ENCODE measurements at regions not wholly inside any gene's neighbourhood (a gene's known extent, or its start where the extent isn't known, plus 50 kb on each side); places are given as distances from the start of the nearest gene placed in this dataset.

DNA sequence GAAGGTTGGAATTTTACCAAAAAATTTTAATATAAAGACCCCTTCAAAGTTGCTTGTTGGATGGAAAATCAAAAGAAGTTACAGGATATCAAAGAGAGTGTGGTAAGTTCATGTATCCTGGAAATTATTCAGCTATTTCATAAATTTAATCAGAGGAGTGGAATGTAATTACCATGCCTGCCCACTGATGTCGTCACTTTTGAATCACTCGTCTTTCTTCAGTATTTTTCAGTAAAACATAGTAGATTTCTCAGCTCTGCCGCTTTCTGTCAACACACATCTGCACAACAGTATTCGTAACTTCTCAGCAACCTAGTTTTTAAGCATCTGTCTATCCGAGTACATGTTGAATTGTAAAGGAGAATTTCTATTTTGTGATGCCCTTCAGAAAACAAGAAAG is 2163.0 kb upstream of the AGA start:
- WGBS, 2 donors (ENCODE audit: extremely low coverage in 2 of 2, insufficient read length in 2 of 2, insufficient replicate concordance in 1 of 2) = no CpG with 5 or more reads among the region's 5 CpGs
- H4K91ac ChIP-seq (ENCODE audit: low read depth, low read length, poor library complexity) = no peak overlapping the region

DNA sequence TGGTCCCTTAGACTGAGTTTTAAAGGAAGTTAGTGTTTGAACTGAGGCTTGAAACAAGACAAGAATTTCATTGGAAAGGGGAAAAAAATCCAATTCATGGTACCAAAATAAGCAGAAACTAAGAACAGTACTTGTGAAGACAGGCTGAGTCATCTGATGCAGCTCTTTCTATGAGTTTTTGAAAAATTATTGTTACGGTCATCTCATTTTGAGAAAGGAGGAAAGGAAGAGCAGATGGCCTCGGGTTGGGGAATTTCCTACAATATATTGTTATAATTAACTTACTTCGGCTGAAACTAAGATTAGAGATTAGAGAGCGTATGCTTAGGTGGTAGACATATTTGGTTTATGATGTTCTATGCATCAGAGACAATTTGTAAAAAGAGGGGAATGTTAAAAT is 2164.8 kb upstream of the AGA start:
- Histone ChIP-seq H3K9ac (ENCODE audit: low read depth, low read length, poor library complexity) (no peak overlapping the region), H3K79me1 (ENCODE audit: low read depth, low read length) (no peaks in the 10 kb centered on the region), H4K91ac (ENCODE audit: low read depth, low read length, poor library complexity) (no peak overlapping the region), H3K9me3 (replicated peaks in 1 of 2; ENCODE audit: control insufficient read depth in 2 of 2, insufficient read depth in 1 of 2, low read depth in 1 of 2, low read length in 2 of 2) (peaks cover 0 to 2% of the 10 kb centered on the region in 2 donors), H3K18ac (ENCODE audit: low read length) (no peak overlapping the region), H4K8ac (ENCODE audit: low read depth, low read length) (no peak overlapping the region), H3K14ac (ENCODE audit: low read length) (no peak overlapping the region), H2BK5ac (ENCODE audit: low read length) (no peak overlapping the region), H2AK5ac (ENCODE audit: low read depth, low read length) (no peak overlapping the region), H3K23ac (ENCODE audit: low read depth, low read length, poor library complexity) (no peak overlapping the region), H3K4me1 (ENCODE audit: control insufficient read depth in 2 of 2, insufficient read depth in 1 of 2, low read depth in 1 of 2, low read length in 2 of 2) (no peaks in the 10 kb centered on the region), H3K36me3 (replicated peaks in 1 of 2; ENCODE audit: control insufficient read depth in 2 of 2, insufficient read depth in 2 of 2, low read length in 2 of 2) (no peaks in the 10 kb centered on the region), H2AFZ (ENCODE audit: low read length) (no peak overlapping the region), H3K4ac (ENCODE audit: low read length) (no peak overlapping the region), H2BK15ac (ENCODE audit: low read length) (no peak overlapping the region), H3K27ac (replicated peaks; ENCODE audit: low read length) (no peak overlapping the region), H2BK12ac (ENCODE audit: low read length) (no peak overlapping the region), H3K4me3 (ENCODE audit: low read length in 2 of 2) (no peak overlapping the region), H2BK120ac (ENCODE audit: low read depth, low read length) (no peak overlapping the region), H3K4me2 (ENCODE audit: insufficient read depth, low read length, poor library complexity, severe bottlenecking) (no peak overlapping the region), H3K27me3 (ENCODE audit: control insufficient read depth in 3 of 3, insufficient read depth in 3 of 3, low read depth in 1 of 3, low read length in 3 of 3) (no peaks in the 10 kb centered on the region)
- no CpG with 5 or more reads among the region's 4 CpGs for WGBS, 2 donors (ENCODE audit: extremely low coverage in 2 of 2, insufficient read length in 2 of 2, insufficient replicate concordance in 1 of 2)
- no peak for DNase-seq (ENCODE audit: low spot score)

More for the DNA sequence above, 2163.0 kb upstream of the AGA start:
- no peak overlapping the region for H2BK5ac ChIP-seq (ENCODE audit: low read length)
- H3K18ac ChIP-seq (ENCODE audit: low read length) = no peak overlapping the region
- H3K27me3 ChIP-seq (ENCODE audit: control insufficient read depth in 3 of 3, insufficient read depth in 3 of 3, low read depth in 1 of 3, low read length in 3 of 3) = no peaks in the 10 kb centered on the region
- no peak overlapping the region for H3K4ac ChIP-seq (ENCODE audit: low read length)
- H4K8ac ChIP-seq (ENCODE audit: low read depth, low read length) = no peak overlapping the region
- peak overlapping the region; percentile 59 for H2AFZ ChIP-seq (ENCODE audit: low read length)
- H3K27ac ChIP-seq (replicated peaks; ENCODE audit: low read length) = no peak overlapping the region
- no peak overlapping the region for H2AK5ac ChIP-seq (ENCODE audit: low read depth, low read length)
- peaks cover 0 to 2% of the 10 kb centered on the region in 2 donors for H3K9me3 ChIP-seq (replicated peaks in 1 of 2; ENCODE audit: control insufficient read depth in 2 of 2, insufficient read depth in 1 of 2, low read depth in 1 of 2, low read length in 2 of 2)
- H3K4me3 ChIP-seq (ENCODE audit: low read length in 2 of 2) = no peak overlapping the region
- no peak overlapping the region for H3K23ac ChIP-seq (ENCODE audit: low read depth, low read length, poor library complexity)
- no peaks in the 10 kb centered on the region for H3K36me3 ChIP-seq (replicated peaks in 1 of 2; ENCODE audit: control insufficient read depth in 2 of 2, insufficient read depth in 2 of 2, low read length in 2 of 2)
- no peak overlapping the region for H2BK12ac ChIP-seq (ENCODE audit: low read length)
- no peaks in the 10 kb centered on the region for H3K4me1 ChIP-seq (ENCODE audit: control insufficient read depth in 2 of 2, insufficient read depth in 1 of 2, low read depth in 1 of 2, low read length in 2 of 2)
- no peaks in the 10 kb centered on the region for H3K79me1 ChIP-seq (ENCODE audit: low read depth, low read length)
- DNase-seq (ENCODE audit: low spot score) = no peak
- H2BK15ac ChIP-seq (ENCODE audit: low read length) = no peak overlapping the region
- H2BK120ac ChIP-seq (ENCODE audit: low read depth, low read length) = no peak overlapping the region
- no peak overlapping the region for H3K4me2 ChIP-seq (ENCODE audit: insufficient read depth, low read length, poor library complexity, severe bottlenecking)
- H3K9ac ChIP-seq (ENCODE audit: low read depth, low read length, poor library complexity) = no peak overlapping the region
- H3K14ac ChIP-seq (ENCODE audit: low read length) = no peak overlapping the region

DNA sequence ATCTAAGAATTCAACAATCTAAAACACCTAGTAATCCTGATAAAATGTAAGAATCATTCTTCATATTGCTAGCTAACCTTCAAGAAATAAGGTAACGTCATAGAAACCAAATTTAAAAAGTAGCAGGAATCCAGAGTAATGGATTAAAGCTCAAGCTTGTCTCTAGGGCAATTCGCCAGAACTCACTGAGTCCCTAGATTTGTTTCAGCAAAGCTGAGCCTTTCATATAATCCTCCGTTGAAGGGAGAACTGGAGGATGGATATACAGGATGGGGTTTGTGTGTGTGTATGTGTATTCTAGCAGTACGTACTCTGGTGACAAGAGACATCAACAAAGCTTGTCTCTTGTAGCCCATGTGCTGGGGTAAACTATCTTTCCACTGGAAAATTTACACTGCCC is 2173.5 kb upstream of the AGA start:
- H3K4ac ChIP-seq (ENCODE audit: low read length) = no peak overlapping the region
- H2BK15ac ChIP-seq (ENCODE audit: low read length) = no peak overlapping the region
- H2BK5ac ChIP-seq (ENCODE audit: low read length) = no peak overlapping the region
- H3K36me3 ChIP-seq (replicated peaks in 1 of 2; ENCODE audit: control insufficient read depth in 2 of 2, insufficient read depth in 2 of 2, low read length in 2 of 2) = no peaks in the 10 kb centered on the region
- H4K8ac ChIP-seq (ENCODE audit: low read depth, low read length) = no peak overlapping the region
- H3K23ac ChIP-seq (ENCODE audit: low read depth, low read length, poor library complexity) = no peak overlapping the region
- no peaks in the 10 kb centered on the region for H3K4me1 ChIP-seq (ENCODE audit: control insufficient read depth in 2 of 2, insufficient read depth in 1 of 2, low read depth in 1 of 2, low read length in 2 of 2)
- H2AFZ ChIP-seq (ENCODE audit: low read length) = no peak overlapping the region
- no peaks in the 10 kb centered on the region for H3K9me3 ChIP-seq (replicated peaks in 1 of 2; ENCODE audit: control insufficient read depth in 2 of 2, insufficient read depth in 1 of 2, low read depth in 1 of 2, low read length in 2 of 2)
- no peak overlapping the region for H2AK5ac ChIP-seq (ENCODE audit: low read depth, low read length)
- no peak overlapping the region for H3K27ac ChIP-seq (replicated peaks; ENCODE audit: low read length)
- no peak overlapping the region for H3K9ac ChIP-seq (ENCODE audit: low read depth, low read length, poor library complexity)
- H3K27me3 ChIP-seq (ENCODE audit: control insufficient read depth in 3 of 3, insufficient read depth in 3 of 3, low read depth in 1 of 3, low read length in 3 of 3) = no peaks in the 10 kb centered on the region
- H4K91ac ChIP-seq (ENCODE audit: low read depth, low read length, poor library complexity) = no peak overlapping the region
- H2BK120ac ChIP-seq (ENCODE audit: low read depth, low read length) = no peak overlapping the region
- H2BK12ac ChIP-seq (ENCODE audit: low read length) = no peak overlapping the region
- no peak for DNase-seq (ENCODE audit: low spot score)
- no peaks in the 10 kb centered on the region for H3K79me1 ChIP-seq (ENCODE audit: low read depth, low read length)
- no peak overlapping the region for H3K4me2 ChIP-seq (ENCODE audit: insufficient read depth, low read length, poor library complexity, severe bottlenecking)
- no peak overlapping the region for H3K14ac ChIP-seq (ENCODE audit: low read length)
- H3K4me3 ChIP-seq (ENCODE audit: low read length in 2 of 2) = no peak overlapping the region
- WGBS, 2 donors (ENCODE audit: extremely low coverage in 2 of 2, insufficient read length in 2 of 2, insufficient replicate concordance in 1 of 2) = no CpG with 5 or more reads among the region's 4 CpGs
- H3K18ac ChIP-seq (ENCODE audit: low read length) = no peak overlapping the region

DNA sequence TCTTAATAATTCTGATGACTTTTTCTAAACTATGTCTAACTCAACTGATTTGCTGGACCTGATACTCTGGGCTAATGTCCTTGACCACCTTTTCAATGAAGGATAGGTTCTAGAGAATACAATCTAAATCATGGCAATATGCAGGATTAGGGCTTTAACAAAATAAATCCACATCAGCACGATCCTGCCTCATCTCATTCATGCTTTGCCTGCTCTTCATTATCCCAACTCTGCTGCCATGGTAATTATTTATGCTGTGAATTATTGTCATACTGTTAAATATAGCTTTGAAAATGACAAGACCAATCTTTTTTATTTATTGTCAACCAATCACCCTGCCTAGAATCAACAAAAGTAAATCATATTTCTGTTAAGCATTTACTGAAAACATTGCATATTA is 2176.7 kb upstream of the AGA start:
- Histone ChIP-seq H3K9ac (ENCODE audit: low read depth, low read length, poor library complexity) (no peak overlapping the region), H3K36me3 (replicated peaks in 1 of 2; ENCODE audit: control insufficient read depth in 2 of 2, insufficient read depth in 2 of 2, low read length in 2 of 2) (no peaks in the 10 kb centered on the region), H2AFZ (ENCODE audit: low read length) (no peak overlapping the region), H3K9me3 (replicated peaks in 1 of 2; ENCODE audit: control insufficient read depth in 2 of 2, insufficient read depth in 1 of 2, low read depth in 1 of 2, low read length in 2 of 2) (no peaks in the 10 kb centered on the region), H3K79me1 (ENCODE audit: low read depth, low read length) (no peaks in the 10 kb centered on the region), H2BK5ac (ENCODE audit: low read length) (no peak overlapping the region), H2BK120ac (ENCODE audit: low read depth, low read length) (no peak overlapping the region), H3K4me3 (ENCODE audit: low read length in 2 of 2) (no peak overlapping the region), H3K4ac (ENCODE audit: low read length) (no peak overlapping the region), H3K27me3 (ENCODE audit: control insufficient read depth in 3 of 3, insufficient read depth in 3 of 3, low read depth in 1 of 3, low read length in 3 of 3) (no peaks in the 10 kb centered on the region), H4K91ac (ENCODE audit: low read depth, low read length, poor library complexity) (no peak overlapping the region), H3K4me1 (ENCODE audit: control insufficient read depth in 2 of 2, insufficient read depth in 1 of 2, low read depth in 1 of 2, low read length in 2 of 2) (no peaks in the 10 kb centered on the region), H3K14ac (ENCODE audit: low read length) (no peak overlapping the region), H3K27ac (replicated peaks; ENCODE audit: low read length) (no peak overlapping the region), H2BK15ac (ENCODE audit: low read length) (no peak overlapping the region), H2AK5ac (ENCODE audit: low read depth, low read length) (no peak overlapping the region), H2BK12ac (ENCODE audit: low read length) (no peak overlapping the region), H3K23ac (ENCODE audit: low read depth, low read length, poor library complexity) (no peak overlapping the region), H3K4me2 (ENCODE audit: insufficient read depth, low read length, poor library complexity, severe bottlenecking) (no peak overlapping the region), H3K18ac (ENCODE audit: low read length) (no peak overlapping the region), H4K8ac (ENCODE audit: low read depth, low read length) (no peak overlapping the region)
- WGBS, 2 donors (ENCODE audit: extremely low coverage in 2 of 2, insufficient read length in 2 of 2, insufficient replicate concordance in 1 of 2) = no CpG with 5 or more reads among the region's 1 CpG
- no peak for DNase-seq (ENCODE audit: low spot score)

All from neuronal stem cell (in vitro differentiated cells).